Transverse colon (tissue), 4 donors: ENCODE measurements at regions not wholly inside any gene's neighbourhood (a gene's known extent, or its start where the extent isn't known, plus 50 kb on each side); places are given as distances from the start of the nearest gene placed in this dataset.

Experiments
- CTCF ChIP-seq, 5 experiments: fragments of 200-600 bp in 3 of 5; fragments of 450-650 bp in 2 of 5; sonication (generic) in 3 of 5; IDR thresholded peaks; 1 replicate in 2 of 5; 2 replicates in 3 of 5; pipeline ENCODE4 v1.5.1; 2016 to 2017; ENCODE audit warnings: antibody characterized with exemption in 5 of 5, inconsistent platforms in 3 of 5, mild to moderate bottlenecking in 2 of 5, moderate library complexity in 1 of 5
- EP300 ChIP-seq: sonication (generic); formaldehyde crosslinking; IDR thresholded peaks from one replicate; pipeline ENCODE4 v1.6.1; 2017; ENCODE audit warnings: antibody characterized with exemption, low read depth
- POLR2A ChIP-seq: fragments of 450-650 bp; IDR thresholded peaks from one replicate; pipeline ENCODE4 v1.6.1; 2016; ENCODE audit warnings: antibody characterized with exemption, mild to moderate bottlenecking, moderate library complexity
- POLR2AphosphoS5 ChIP-seq, 3 donors: sonication (generic); formaldehyde crosslinking; IDR thresholded peaks; one replicate each; pipeline ENCODE4 v1.6.1; 2016; ENCODE audit warnings: antibody characterized with exemption in 3 of 3

GRCh38 chr20:48184229-48184628 lies 398.9 kb upstream of the SULF2 start:
- TF ChIP-seq CTCF (IDR thresholded peaks at IDR 0.05) (no peak), EP300 (no peak), POLR2A (no peak), POLR2AphosphoS5 (IDR thresholded peaks at IDR 0.05) (no peak)
